Thymus (tissue), 11 donors: ENCODE measurements at regions not wholly inside any gene's neighbourhood (a gene's known extent, or its start where the extent isn't known, plus 50 kb on each side); places are given as distances from the start of the nearest gene placed in this dataset.

Source experiments
- DNase-seq, 9 donors: peaks; one replicate each; pipeline ENCODE4 v3.0.0-alpha.2; 2013; ENCODE audit warnings: low spot score in 9 of 9, low read depth in 6 of 9, missing footprints in 1 of 9
- H3K27ac ChIP-seq, 2 donors: one replicate each; pipeline ENCODE4 v1.5.1; 2013; ENCODE audit warnings: control low read depth in 1 of 2, low read depth in 1 of 2, low read length in 1 of 2, mild to moderate bottlenecking in 1 of 2, moderate library complexity in 1 of 2
- H3K27me3 ChIP-seq, 2 donors: one replicate each; pipeline ENCODE4 v1.5.1; 2013; ENCODE audit warnings: low read length in 1 of 2; ENCODE audit not compliant: control insufficient read depth in 2 of 2, insufficient read depth in 1 of 2
- H3K36me3 ChIP-seq, 2 donors: one replicate each; pipeline ENCODE4 v1.5.1; 2013; ENCODE audit warnings: low read length in 1 of 2, mild to moderate bottlenecking in 1 of 2, moderate library complexity in 1 of 2; ENCODE audit not compliant: control insufficient read depth in 2 of 2, insufficient read depth in 2 of 2
- H3K4me1 ChIP-seq, 2 donors: one replicate each; pipeline ENCODE4 v1.5.1; 2013; ENCODE audit warnings: low read length in 2 of 2; ENCODE audit not compliant: control insufficient read depth in 2 of 2, insufficient read depth in 2 of 2
- H3K4me3 ChIP-seq, 2 donors: one replicate each; pipeline ENCODE4 v1.5.1; 2013; ENCODE audit warnings: low read length in 2 of 2, control low read depth in 1 of 2, mild to moderate bottlenecking in 1 of 2
- H3K9me3 ChIP-seq, 2 donors: one replicate each; pipeline ENCODE4 v1.5.1; 2013; ENCODE audit warnings: low read length in 1 of 2, mild to moderate bottlenecking in 1 of 2; ENCODE audit not compliant: control insufficient read depth in 2 of 2, insufficient read depth in 1 of 2
- WGBS: extraction: QIAGEN DNeasy Blood & Tissue Kit; methylation state at CpG from one replicate; pipeline ENCODE4 v1.1.7; 2013; 5-methylcytosine and 5-hydroxymethylcytosine counted together
- donor health status: healthy.

DNA sequence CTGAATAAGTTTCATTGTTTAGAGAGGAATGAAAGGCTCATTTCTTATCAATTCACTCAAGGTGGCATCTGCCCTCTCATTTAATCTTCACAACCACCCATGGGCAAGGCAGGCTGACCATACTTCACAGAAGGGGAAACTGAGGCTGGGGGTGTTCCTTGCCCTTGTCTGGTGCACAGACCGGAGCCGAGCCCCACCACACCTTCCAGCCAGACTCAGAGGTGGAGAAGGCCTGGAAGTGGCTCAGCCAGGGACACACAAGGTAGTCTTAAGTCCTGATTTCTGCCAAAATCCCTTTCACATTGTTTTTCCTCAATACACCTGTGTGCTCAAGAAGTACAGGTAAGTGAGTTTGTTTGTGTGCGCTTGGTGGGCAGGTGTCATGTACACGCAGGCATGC is 111.9 kb upstream of the TEX51 start:
- Histone ChIP-seq H3K36me3 (no peaks in the 10 kb centered on the region), H3K4me3 (no peak overlapping the region), H3K9me3 (peaks cover 0 to 1% of the 10 kb centered on the region in 2 donors), H3K27me3 (no peaks in the 10 kb centered on the region), H3K27ac (no peak overlapping the region), H3K4me1 (no peaks in the 10 kb centered on the region)
- 96% methylated on average over 4 of the region's 4 CpGs for WGBS
- DNase-seq: no peak

DNA sequence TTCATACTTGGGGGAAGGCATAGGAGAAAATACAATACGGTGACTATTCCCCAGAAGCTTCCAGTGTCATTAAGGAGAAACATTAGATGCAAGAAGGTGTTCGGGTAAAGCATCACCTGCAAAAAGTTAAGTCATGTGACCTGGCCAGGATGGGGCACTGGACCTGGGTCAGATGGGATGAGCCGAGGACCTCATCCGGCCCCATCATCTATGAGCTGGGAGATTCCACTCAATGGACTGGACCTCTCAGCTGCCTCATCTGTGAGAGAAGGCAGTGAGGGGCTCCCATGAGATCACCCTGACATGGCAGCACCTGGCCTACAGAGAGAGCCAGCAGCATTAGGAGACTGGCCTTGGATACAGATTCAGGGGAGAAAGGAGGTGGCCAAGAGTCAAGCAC is 111.4 kb upstream of the TEX51 start:
- WGBS: 98% methylated on average over 4 of the region's 4 CpGs
- Histone ChIP-seq H3K4me1 (no peaks in the 10 kb centered on the region), H3K36me3 (no peaks in the 10 kb centered on the region), H3K9me3 (peaks cover 0 to 1% of the 10 kb centered on the region in 2 donors), H3K27ac (no peak overlapping the region), H3K4me3 (no peak overlapping the region), H3K27me3 (no peaks in the 10 kb centered on the region)
- DNase-seq: no peak

DNA sequence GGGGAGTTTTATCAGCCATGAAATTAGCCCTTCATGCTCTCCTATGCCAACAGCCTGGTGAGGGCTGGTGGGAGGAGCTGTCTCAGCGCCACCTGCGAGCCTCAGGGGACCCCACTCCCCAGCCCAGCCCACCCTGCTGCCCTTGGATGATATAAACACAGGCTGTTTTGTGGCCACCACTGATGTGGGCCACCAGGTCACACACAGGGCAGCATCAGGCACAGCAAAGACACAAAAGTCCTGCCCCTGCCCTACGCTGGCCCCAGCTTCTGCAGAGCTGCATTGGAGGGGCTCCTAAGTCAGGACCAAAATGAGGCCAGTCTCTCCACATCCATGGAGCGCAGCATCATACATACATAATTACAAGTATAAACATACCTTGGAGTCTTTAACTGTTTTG is 110.6 kb upstream of the TEX51 start:
- 85% methylated on average over 4 of the region's 4 CpGs for WGBS
- no peaks in the 10 kb centered on the region for H3K36me3 ChIP-seq
- no peaks in the 10 kb centered on the region for H3K4me1 ChIP-seq
- no peak overlapping the region for H3K4me3 ChIP-seq
- H3K9me3 ChIP-seq: peaks cover 0 to 1% of the 10 kb centered on the region in 2 donors
- H3K27ac ChIP-seq: no peak overlapping the region
- DNase-seq: no peak
- H3K27me3 ChIP-seq: no peaks in the 10 kb centered on the region

DNA sequence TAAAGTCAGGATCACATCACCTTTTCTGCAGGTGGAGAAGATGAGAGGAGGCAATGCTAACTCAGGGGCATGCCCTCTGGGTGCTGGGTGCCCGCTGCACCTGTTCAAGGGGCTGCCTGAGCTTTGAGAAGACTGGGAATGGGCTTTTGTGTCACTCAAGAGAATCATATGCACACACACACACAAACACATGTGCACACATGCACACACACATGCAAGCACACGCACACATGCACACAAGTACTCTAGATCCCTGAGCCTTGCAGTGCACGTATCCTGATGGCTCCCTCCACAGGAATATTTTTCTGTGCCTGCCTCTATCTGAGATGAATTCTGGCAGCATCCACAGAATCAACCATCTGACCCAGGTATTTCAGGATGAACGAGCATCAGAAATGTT is 110.0 kb upstream of the TEX51 start:
- DNase-seq: no peak
- Histone ChIP-seq H3K9me3 (peaks cover 0 to 1% of the 10 kb centered on the region in 2 donors), H3K4me1 (no peaks in the 10 kb centered on the region), H3K36me3 (no peaks in the 10 kb centered on the region), H3K27me3 (no peaks in the 10 kb centered on the region), H3K27ac (no peak overlapping the region), H3K4me3 (no peak overlapping the region)
- 93% methylated on average over 4 of the region's 4 CpGs for WGBS

DNA sequence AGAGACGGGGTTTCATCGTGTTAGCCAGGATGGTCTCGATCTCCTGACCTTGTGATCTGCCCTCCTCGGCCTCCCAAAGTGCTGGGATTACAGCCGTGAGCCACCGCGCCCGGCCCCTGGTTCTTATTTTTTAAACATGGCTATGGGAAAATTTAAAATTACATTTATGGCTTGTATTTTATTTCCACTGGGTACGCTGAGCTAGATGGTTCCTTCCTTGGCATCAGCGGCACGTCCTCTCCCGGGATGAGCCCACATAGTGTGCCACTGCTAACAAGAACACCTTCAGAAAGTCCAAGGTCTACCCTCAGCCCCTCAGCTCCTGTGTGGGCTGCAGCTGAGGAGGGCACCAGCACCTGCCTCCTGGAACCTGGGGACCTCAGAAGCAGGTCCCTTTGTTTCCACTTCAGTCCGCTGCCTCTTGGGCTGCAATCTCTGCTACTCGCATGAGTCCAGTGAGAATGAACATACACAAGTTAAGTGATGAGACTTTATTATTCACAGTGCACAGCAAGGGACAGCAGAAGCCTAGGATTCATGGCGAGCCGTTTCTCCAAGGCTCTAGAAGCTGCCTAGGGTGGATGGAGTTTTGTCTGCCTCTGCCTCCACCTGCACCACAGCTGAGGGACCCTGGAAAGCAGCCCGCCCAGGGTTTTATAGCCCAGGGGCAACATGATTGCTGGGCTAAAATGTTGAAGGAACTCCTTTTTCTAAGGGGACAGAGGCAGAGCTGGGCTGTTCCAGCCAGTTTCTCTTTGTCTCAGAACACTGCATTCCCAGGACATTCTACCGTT is 107.5 kb upstream of the TEX51 start:
- DNase-seq: no peak
- no peak overlapping the region for H3K4me3 ChIP-seq
- no peaks in the 10 kb centered on the region for H3K4me1 ChIP-seq
- 91% methylated on average over 18 of the region's 18 CpGs for WGBS
- H3K36me3 ChIP-seq: no peaks in the 10 kb centered on the region
- no peak overlapping the region for H3K27ac ChIP-seq
- H3K9me3 ChIP-seq: no peaks in the 10 kb centered on the region
- peaks cover 0 to 4% of the 10 kb centered on the region in 2 donors for H3K27me3 ChIP-seq

DNA sequence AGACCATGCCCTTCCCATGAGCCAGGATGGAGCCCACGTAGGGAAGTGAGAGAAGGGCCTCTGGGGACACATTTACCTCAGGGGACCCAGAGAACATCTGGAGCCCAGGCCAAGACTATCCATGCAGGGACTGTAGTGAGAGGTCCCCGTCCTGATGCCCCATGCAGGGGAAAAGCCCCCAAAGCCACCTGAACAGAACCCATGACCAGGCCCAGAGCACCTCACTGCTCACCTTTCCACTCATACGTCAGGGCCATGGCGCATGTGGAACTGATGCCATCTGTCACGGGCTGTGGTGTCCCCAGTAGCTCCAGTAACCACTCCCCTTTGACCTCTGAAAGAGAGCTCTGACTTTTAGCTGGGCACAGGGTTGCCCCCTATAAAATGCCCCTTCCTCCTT is 106.5 kb upstream of the TEX51 start:
- Histone ChIP-seq H3K4me3 (no peak overlapping the region), H3K27ac (no peak overlapping the region), H3K36me3 (no peaks in the 10 kb centered on the region), H3K4me1 (no peaks in the 10 kb centered on the region), H3K27me3 (peaks cover 0 to 4% of the 10 kb centered on the region in 2 donors), H3K9me3 (no peaks in the 10 kb centered on the region)
- 84% methylated on average over 5 of the region's 5 CpGs for WGBS
- no peak for DNase-seq

DNA sequence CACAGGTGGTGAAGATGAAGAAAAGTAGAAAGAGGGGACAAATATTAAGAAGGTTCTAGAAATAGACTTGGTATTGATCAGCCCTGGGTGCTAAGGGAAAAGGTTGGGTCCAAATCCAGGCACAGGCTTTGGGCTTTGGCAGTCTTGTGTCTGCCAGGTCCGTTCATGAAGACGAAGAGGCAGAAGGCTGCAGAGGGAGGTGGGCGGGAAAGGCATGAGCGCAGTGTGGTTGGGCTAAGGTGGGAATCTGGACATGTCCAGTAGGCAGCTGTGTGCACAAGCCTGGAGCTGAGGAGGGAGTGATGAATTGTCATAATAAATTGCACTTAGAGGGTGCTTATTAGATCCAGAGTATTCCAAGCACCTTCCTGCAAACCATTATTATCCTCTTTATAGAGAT is 105.7 kb upstream of the TEX51 start:
- Histone ChIP-seq H3K36me3 (no peaks in the 10 kb centered on the region), H3K4me3 (no peak overlapping the region), H3K27ac (no peak overlapping the region), H3K4me1 (no peaks in the 10 kb centered on the region), H3K27me3 (peaks cover 0 to 4% of the 10 kb centered on the region in 2 donors), H3K9me3 (no peaks in the 10 kb centered on the region)
- no peak for DNase-seq
- 94% methylated on average over 4 of the region's 4 CpGs for WGBS

DNA sequence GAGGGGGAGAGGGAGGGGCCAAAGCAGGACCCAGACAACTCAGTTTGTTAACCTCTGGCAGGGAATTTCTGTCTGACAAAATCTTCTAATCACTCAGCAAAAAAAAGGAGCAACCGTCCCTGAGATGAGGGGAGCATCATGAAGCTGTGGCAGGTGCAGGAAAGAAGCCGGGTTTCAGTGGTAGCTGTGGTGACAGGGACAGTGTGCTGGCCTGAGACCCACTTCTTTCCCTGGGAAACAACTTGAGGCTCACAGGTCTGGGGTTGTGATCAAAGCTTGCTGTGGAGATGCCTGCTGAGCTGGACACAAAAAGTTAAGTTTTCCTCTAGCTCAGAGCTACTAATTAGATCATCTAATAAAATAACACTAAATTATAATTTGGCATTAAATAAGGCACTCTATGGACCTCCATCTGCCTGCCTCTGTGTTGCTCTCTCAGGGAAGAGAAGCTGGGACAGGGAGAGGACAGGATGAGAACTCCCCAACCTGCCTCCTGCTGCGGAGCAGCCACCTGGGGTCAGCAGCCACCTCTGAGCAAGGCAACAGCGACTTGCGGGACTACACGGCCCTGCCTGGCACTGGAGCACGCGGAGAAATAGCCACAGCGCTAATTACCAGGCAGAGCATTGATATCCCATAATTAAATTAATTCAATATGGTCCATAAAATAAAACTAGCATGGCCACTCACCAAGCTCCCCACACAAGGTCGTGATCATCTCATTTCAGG is 104.6 kb upstream of the TEX51 start:
- DNase-seq: no peak
- Histone ChIP-seq H3K9me3 (no peaks in the 10 kb centered on the region), H3K4me1 (no peaks in the 10 kb centered on the region), H3K4me3 (no peak overlapping the region), H3K36me3 (no peaks in the 10 kb centered on the region), H3K27me3 (peaks cover 0 to 4% of the 10 kb centered on the region in 2 donors), H3K27ac (no peak overlapping the region)
- 64% methylated on average over 10 of the region's 10 CpGs for WGBS

DNA sequence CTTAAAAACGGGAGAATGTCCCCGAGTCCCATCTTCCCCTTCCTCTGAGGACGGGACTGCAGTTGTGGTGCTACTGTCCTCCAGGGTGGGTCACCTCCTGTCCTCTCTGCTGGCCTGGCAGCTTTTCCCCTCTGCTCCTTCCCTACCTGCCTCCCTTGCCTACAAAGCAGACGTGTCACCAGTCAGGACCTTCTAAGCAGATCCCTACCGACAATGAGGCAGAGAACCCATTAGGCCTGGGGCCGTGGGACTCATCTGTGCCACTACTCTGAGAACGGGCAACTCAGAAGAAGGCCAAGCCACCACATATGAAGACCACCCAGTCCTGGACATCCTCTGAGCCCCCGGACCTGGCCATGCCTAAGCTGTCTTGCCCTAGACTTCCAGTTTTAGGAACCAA is 103.0 kb upstream of the TEX51 start:
- 88% methylated on average over 8 of the region's 8 CpGs for WGBS

More for the DNA sequence above, 103.0 kb upstream of the TEX51 start:
- H3K4me3 ChIP-seq: no peak overlapping the region
- H3K4me1 ChIP-seq: no peaks in the 10 kb centered on the region
- DNase-seq: no peak
- no peaks in the 10 kb centered on the region for H3K9me3 ChIP-seq
- no peak overlapping the region for H3K27ac ChIP-seq
- H3K36me3 ChIP-seq: no peaks in the 10 kb centered on the region
- H3K27me3 ChIP-seq: peaks cover 0 to 4% of the 10 kb centered on the region in 2 donors
